ENCODE measurements at regions not wholly inside any gene's neighbourhood (a gene's known extent, or its start where the extent isn't known, plus 50 kb on each side); places are given as distances from the start of the nearest gene placed in this dataset.

GRCh38 chr10:33799281-33799943 is 464.9 kb upstream of the NRP1 start:
- TF ChIP-seq, protein P1, sequence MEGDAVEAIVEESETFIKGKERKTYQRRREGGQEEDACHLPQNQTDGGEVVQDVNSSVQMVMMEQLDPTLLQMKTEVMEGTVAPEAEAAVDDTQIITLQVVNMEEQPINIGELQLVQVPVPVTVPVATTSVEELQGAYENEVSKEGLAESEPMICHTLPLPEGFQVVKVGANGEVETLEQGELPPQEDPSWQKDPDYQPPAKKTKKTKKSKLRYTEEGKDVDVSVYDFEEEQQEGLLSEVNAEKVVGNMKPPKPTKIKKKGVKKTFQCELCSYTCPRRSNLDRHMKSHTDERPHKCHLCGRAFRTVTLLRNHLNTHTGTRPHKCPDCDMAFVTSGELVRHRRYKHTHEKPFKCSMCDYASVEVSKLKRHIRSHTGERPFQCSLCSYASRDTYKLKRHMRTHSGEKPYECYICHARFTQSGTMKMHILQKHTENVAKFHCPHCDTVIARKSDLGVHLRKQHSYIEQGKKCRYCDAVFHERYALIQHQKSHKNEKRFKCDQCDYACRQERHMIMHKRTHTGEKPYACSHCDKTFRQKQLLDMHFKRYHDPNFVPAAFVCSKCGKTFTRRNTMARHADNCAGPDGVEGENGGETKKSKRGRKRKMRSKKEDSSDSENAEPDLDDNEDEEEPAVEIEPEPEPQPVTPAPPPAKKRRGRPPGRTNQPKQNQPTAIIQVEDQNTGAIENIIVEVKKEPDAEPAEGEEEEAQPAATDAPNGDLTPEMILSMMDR (IDR thresholded peaks at IDR 0.05; ENCODE audit: low read depth, low read length), result no peak
- in situ Hi-C loops (cut with HindIII; ENCODE audit: low sequenced_read_pairs), result no loop called here
- no peak for DNase-seq (ENCODE audit: low read depth, low spot score)
- H3K4me3 ChIP-seq (ENCODE audit: low read depth, low read length), result no peak overlapping the region

DNA sequence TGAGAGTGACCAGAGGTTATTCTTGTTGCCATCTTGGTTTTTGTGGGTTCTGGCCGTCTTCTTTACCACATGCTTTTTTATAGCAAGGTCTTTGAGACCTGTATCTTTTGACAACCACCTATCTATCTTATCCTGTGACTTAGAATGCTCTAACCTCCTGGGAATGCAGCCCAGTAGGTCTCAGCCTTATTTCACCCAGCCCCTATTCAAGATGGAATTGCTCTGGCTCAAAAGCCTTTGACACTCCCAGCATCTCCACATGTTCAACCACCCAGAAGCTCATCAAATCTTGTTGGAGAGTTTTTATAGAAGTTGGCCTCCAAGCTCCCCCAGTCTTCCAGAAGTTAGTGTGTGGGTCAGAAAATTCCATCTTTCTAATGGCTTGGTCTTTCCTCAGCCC is 464.3 kb upstream of the NRP1 start:
- in situ Hi-C loops (cut with HindIII; ENCODE audit: low sequenced_read_pairs), result no loop called here
- TF ChIP-seq, protein P1 (IDR thresholded peaks at IDR 0.05; ENCODE audit: low read depth, low read length), result no peak
- DNase-seq (ENCODE audit: low read depth, low spot score), result no peak
- no peak overlapping the region for H3K4me3 ChIP-seq (ENCODE audit: low read depth, low read length)

DNA sequence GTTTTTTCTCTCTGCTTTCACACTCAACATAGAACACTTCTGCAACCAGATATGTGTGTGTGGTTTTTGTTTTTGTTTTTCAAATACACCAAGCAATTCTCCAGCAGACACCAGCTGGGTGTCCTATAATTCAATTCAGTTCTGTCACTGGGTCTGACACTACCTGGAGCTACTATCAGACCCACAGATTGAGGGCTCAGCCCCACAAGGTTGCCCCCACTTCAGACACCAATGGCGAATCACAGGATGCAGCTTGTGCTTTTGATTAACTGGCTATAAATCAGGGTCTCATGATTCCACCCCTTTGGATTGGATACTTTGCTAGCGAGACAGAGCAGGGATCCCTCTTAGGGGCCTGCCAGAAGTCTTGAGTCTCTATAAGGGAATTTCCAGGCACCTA is 462.2 kb upstream of the NRP1 start:
- in situ Hi-C loops (cut with HindIII; ENCODE audit: low sequenced_read_pairs), result no loop called here
- H3K4me3 ChIP-seq (ENCODE audit: low read depth, low read length), result no peak overlapping the region
- DNase-seq (ENCODE audit: low read depth, low spot score), result no peak
- TF ChIP-seq, protein P1 (IDR thresholded peaks at IDR 0.05; ENCODE audit: low read depth, low read length), result no peak

GRCh38 chr10:33795529-33795928 is 461.1 kb upstream of the NRP1 start:
- DNase-seq (ENCODE audit: low read depth, low spot score), result no peak
- H3K4me3 ChIP-seq (ENCODE audit: low read depth, low read length), result no peak overlapping the region
- TF ChIP-seq, protein P1 (IDR thresholded peaks at IDR 0.05; ENCODE audit: low read depth, low read length), result no peak
- in situ Hi-C loops (cut with HindIII; ENCODE audit: low sequenced_read_pairs), result no loop called here

- in situ Hi-C loops (cut with HindIII; ENCODE audit: low sequenced_read_pairs), result no loop called here
- TF ChIP-seq, protein P1 (IDR thresholded peaks at IDR 0.05; ENCODE audit: low read depth, low read length), result no peak
- no peak for DNase-seq (ENCODE audit: low read depth, low spot score)
- no peak overlapping the region for H3K4me3 ChIP-seq (ENCODE audit: low read depth, low read length)
Measured at GRCh38 chr10:33794460-33794859, 460.0 kb upstream of the NRP1 start.

- TF ChIP-seq, protein P1 (IDR thresholded peaks at IDR 0.05; ENCODE audit: low read depth, low read length), result no peak
- in situ Hi-C loops (cut with HindIII; ENCODE audit: low sequenced_read_pairs), result no loop called here
Measured at GRCh38 chr10:33793793-33794192, 459.3 kb upstream of the NRP1 start.

More at GRCh38 chr10:33793793-33794192, 459.3 kb upstream of the NRP1 start:
- H3K4me3 ChIP-seq (ENCODE audit: low read depth, low read length), result no peak overlapping the region
- DNase-seq (ENCODE audit: low read depth, low spot score), result no peak

Data from astrocyte of the spinal cord (primary cell).